ENCODE measurements at regions not wholly inside any gene's neighbourhood (a gene's known extent, or its start where the extent isn't known, plus 50 kb on each side); places are given as distances from the start of the nearest gene placed in this dataset.
A peak's percentile ranks its signal among the peaks of the same experiment; 100 is the strongest.

DNA sequence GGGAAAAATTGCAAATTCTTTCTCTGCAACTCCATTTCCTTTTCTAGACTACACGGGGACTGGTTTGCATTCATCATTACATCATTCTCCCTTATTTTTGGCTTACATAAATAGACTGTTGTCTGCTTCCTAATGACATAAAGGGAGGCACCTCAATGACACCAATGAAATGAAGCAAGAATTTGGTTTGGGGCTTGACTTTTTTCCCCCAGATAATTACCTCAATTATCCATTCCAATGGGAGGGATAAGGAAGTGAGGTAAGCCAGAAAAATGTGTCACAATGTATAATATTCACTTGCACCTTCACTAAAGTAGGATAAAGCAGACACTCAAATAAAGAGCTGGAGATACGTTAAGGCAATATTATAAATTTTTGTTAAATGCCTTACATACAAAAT lies 240.6 kb upstream of the GRIP1 start:
- DNase-seq: no peak

DNA sequence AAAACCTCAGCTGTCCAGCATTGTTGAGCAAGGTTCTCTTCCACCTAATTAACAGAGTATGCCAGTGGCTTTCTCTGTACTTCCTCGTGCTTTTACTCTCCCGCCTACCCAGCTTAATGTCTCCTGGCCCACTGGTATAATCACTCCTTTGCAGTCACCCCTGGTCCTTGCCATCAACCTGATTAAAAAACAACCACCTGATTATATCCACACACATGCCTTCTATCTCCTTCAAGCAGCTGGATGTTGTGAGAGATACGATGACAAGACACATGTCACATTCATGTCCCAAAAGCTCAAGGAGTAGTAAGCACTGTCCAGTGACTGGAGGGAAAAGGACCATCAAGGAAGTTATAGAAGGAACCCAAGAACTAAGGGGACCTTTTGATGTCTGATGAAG lies 241.3 kb upstream of the GRIP1 start:
- no peak for DNase-seq

GRCh38 chr12:66921151-66921550 lies 242.3 kb upstream of the GRIP1 start:
- DNase-seq: no peak

GRCh38 chr12:66925083-66925482 lies 246.2 kb upstream of the GRIP1 start:
- DNase-seq: no peak

DNA sequence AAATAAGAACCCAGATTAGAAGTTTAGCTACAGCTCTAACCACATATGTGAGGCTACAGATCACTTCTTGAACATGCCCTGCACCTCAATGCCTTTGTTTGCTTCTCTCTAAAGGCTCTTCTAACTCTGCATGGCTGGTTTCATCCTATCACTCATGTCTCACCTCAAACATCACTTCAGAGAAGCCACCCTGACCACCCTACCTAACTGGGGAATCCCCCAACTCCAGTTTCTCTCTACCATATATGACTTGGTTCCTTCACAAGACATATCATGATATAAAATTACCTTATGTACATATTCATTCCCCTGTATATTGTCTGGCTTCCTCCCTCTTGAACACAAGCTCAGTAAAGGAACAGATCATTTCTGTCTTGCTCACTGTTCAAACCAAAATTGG lies 250.2 kb upstream of the GRIP1 start:
- peak in 1 of 2 experiments; percentile 34 for DNase-seq

DNA sequence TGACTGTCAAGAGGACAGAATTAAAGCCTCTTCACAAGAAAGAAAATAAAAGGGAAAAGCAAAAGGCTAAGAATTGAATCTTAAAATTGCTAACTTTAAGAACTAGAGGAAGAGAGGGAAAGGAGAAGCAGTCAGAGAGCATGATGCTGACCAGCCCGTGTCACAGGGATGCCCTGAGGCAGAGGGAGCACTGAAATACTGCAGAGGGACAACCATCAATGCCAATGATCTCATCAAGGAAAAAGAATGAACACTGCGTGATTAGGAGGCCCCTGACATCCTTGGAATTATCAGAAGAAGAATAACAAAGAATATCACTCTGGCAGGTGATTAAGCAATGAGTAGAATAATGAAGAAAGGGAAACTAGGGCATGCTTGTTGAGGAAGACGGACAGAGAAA lies 252.2 kb upstream of the GRIP1 start:
- no peak for DNase-seq

DNA sequence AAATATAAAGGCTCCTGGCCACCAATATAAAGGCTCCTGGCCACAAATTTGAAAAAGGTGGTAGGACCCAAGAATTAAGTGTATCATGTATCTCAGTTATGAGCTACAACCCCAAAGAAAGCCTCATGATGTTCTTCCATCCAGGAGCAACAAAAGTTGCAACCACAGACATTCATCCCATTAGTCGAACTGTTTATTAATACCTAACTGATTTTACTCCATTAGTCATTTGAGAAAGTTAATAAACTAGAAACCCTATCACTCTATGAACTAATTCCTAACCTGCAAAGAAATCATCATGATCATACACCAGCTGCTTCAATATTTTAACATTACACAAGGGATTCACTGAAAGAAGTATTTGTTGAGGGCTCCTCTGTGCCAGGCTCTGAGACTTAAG lies 253.2 kb upstream of the GRIP1 start:
- DNase-seq: no peak

DNA sequence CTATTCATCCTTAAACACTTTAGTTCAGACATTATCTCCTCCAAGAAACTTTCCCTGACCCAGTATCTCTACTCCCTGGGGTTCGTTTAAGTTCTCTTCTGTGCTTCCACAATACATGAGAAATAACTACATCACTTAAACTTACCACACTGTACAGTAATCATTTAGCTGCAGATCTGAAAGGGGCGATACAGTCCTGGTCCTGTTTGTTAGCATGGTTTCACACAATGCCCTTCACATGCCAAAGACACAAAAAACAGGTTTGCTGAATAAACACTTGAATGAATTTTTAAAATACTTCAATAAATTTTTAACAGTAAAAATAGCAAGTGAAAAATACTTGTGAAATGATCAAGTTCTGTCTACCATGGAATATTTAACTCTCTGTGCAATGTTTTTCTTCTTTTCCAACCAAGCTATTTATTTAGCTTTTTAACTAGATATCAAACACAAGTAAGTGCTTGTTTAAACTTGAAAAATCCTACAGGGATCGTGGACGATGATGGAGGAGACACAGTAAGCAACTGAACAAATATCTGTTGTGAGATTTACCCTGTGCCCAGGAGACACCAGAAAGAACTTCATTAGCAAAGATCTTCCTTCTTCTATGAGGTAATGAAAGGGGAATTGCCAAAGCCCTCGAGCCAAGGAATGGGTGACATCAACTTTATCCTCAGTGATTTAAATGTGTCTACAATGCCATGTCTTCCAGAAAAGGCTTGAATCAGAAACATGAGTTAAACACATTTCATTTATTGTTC lies 255.6 kb upstream of the GRIP1 start:
- DNase-seq: no peak

- no peak for DNase-seq
These were observed 262.3 kb upstream of the GRIP1 start for GRCh38 chr12:66941150-66941549.

GRCh38 chr12:66942741-66943465 lies 264.0 kb upstream of the GRIP1 start:
- no peak for DNase-seq

GRCh38 chr12:66944365-66944764 lies 265.5 kb upstream of the GRIP1 start:
- DNase-seq: no peak

DNA sequence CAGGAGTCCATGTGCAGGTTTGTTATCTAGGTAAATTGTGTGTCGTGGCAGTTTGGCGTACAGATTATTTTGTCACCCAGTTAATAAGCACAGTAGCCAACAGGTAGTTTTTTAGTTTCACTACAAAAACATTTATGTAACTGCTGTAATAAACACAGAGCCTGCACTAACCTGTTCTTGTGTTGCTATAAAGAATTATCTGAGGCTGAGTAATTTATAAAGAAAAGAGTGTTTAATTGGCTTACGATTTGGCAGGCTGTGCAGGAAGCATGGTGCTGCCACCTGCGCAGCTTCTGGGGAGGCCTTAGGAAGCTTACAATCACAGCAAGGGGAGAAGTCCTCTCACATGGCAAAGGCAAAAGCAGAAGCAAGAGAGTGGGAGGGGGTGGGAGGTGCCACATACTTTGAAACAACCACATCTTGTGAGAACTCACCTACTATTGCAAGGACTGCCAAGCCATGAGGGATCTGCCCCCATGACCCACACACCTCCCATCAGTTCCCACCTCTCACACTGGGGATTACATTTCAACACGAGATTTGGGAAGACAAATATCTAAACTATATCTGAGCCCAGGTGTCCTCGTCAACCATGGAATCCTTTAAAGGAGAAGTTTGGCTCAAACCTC lies 266.4 kb upstream of the GRIP1 start:
- no peak for DNase-seq

- peak in 1 of 2 experiments; percentile 26 for DNase-seq
These were observed 268.2 kb upstream of the GRIP1 start for GRCh38 chr12:66947119-66947518.

GRCh38 chr12:66952668-66953067 lies 273.8 kb upstream of the GRIP1 start:
- no peak for DNase-seq

- no peak for DNase-seq
These were observed 277.4 kb upstream of the GRIP1 start for GRCh38 chr12:66956300-66956699.

GRCh38 chr12:66959276-66959675 lies 280.4 kb upstream of the GRIP1 start:
- no peak for DNase-seq

DNA sequence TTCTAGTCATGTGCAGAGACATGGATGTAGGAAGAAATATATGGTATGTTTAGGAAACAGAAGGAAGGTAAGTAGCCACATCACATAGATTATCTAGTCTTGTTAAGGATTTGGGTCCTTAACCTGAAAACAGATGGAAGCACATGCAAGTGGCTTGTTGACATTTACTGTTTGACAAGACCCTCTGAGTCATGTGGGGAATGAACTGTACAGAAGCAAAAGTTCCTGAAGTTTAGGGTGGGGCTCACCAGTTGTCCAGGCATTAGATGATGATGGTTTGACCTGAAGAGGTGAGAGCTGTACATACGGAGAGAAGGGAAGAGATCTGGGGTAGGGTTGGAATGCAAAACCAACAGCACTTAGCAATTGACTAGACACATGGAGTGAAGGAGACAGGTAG lies 281.1 kb upstream of the GRIP1 start:
- DNase-seq: no peak

DNA sequence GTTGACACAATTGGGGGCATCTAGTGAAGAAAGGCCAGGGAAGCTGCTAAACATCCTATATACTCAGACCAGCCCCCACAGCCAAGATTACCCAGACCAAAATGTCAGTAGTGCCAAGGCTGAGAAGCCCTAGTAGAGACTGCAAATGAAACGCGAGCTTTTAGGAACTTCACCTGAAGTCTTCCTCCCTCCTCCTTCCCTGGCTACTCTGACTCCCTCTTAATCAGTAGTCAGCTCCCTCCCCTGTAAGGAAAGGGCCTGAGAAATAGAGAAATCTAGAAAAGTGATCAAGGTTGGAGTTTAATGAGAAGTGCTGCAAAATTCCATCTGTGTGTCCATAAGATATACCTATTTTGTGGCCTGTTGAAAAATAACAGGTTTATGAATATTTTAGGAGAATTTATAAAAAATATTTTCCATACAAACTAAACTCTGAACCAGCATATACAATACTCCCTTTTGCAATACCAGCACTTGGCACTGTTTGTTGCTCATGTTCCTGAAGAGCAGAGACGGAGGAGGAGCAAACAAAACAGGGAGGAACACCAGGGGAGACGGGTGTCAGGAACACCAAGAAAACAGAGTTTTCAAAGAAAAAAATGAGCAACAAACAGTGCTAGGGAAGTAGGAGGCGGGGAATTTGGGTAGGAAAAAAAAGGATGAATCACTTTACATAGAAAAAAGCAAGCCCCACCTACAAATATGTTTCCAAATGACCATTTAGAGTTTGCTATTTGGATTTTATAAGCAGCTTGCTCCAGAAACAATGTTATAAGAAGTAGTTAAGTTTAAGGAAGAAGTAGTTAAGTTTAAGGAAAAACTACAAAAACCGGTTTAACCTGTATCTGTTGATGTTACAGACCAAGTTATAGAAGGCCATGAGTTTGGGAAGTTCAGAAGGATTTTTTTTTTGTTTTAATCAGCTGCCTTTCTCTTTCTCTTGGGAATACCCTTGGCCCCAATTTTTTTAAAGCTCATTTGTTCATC lies 282.1 kb upstream of the GRIP1 start:
- DNase-seq: no peak

DNA sequence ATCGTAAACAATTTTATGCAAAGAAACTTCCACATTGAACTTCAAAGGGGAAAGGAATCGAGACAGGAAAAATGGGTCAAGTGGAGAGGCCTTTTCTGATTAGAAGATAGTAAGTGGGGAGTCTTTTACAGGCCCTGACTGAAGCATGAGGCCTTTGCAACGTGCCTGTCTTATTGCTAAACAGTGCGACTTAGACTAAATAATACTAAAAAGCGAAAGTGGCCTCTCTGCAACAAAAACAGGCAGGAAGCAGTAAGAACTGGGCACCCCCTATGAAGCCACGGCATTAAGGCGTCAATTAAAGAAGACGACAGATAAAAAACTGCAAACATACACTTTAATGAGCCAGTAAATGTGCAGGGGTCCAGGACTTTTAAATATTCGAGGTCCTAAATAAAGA lies 283.4 kb upstream of the GRIP1 start:
- no peak for DNase-seq

- no peak for DNase-seq
These were observed 285.0 kb upstream of the GRIP1 start for GRCh38 chr12:66963901-66964300.

DNA sequence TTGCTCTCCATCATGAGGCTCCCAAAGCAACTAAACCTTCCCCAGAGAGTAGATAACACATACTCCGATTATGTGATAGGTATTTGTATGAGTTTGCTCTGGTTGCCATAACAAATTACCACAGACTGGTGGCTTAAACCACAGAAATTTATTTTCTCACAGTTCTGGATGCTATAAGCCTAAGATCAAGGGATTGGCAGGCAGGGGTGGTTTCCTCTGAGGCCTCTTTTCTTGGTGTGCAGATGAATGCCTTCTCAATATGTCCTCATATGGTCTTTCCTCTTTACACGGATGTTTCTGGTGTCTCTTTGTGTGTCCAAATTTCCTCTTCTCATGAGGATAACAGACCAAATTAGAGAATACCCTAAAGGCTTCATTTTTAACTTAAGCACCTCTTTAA lies 285.8 kb upstream of the GRIP1 start:
- DNase-seq: peak in 1 of 2 experiments; percentile 30

- no peak for DNase-seq
These were observed 286.7 kb upstream of the GRIP1 start for GRCh38 chr12:66965621-66966020.

GRCh38 chr12:66971816-66972215 lies 292.9 kb upstream of the GRIP1 start:
- DNase-seq: no peak
